ENCODE measurements at regions not wholly inside any gene's neighbourhood (a gene's known extent, or its start where the extent isn't known, plus 50 kb on each side); places are given as distances from the start of the nearest gene placed in this dataset.
A peak's percentile ranks its signal among the peaks of the same experiment; 100 is the strongest.

- TF ChIP-seq CTCF (IDR thresholded peaks at IDR 0.05) = no peak
These were observed 103.1 kb upstream of the UGT8 start for GRCh38 chr4:114495471-114495928.

- TF ChIP-seq CTCF (IDR thresholded peaks at IDR 0.05) = no peak
These were observed 101.5 kb upstream of the UGT8 start for GRCh38 chr4:114497116-114497515.

GRCh38 chr4:114509340-114509739 lies 89.3 kb upstream of the UGT8 start:
- TF ChIP-seq CTCF (IDR thresholded peaks at IDR 0.05) = peak; percentile 31; the same call in 1 of the 2 replicates

GRCh38 chr4:114512595-114513295 lies 85.9 kb upstream of the UGT8 start:
- no peak for TF ChIP-seq CTCF (IDR thresholded peaks at IDR 0.05)

- TF ChIP-seq CTCF (IDR thresholded peaks at IDR 0.05) = no peak
These were observed 79.2 kb upstream of the UGT8 start for GRCh38 chr4:114519368-114519767.

- TF ChIP-seq CTCF (IDR thresholded peaks at IDR 0.05) = no peak
These were observed 71.4 kb upstream of the UGT8 start for GRCh38 chr4:114527170-114527569.

GRCh38 chr4:114527637-114528036 lies 71.0 kb upstream of the UGT8 start:
- TF ChIP-seq CTCF (IDR thresholded peaks at IDR 0.05) = no peak

- no peak for TF ChIP-seq CTCF (IDR thresholded peaks at IDR 0.05)
These were observed 62.9 kb upstream of the UGT8 start for GRCh38 chr4:114535725-114536124.
